ENCODE measurements at regions not wholly inside any gene's neighbourhood (a gene's known extent, or its start where the extent isn't known, plus 50 kb on each side); places are given as distances from the start of the nearest gene placed in this dataset.

DNA sequence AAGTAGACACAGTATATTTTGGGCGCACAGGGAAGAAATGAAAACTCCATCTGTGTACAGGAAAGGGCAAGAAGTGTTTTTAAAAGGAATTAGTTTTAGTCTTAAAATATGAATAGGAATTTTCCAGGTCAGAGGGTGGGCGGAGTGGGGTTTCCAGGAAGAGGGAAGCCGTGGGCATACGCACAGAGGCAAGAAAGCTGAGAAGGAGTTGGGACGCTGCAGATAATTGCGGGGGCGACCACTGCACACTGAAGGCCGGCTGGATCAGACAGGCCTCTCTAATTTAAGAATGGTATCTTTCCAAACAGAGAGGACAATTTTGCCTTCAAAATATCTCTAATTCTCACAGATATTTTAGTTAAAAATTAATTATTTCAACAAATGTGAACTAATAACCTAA, 189.1 kb upstream of the INHBA start:
- H2AFZ ChIP-seq (ENCODE audit: low read length) = no peak overlapping the region
- no peaks in the 10 kb centered on the region for H3K9me3 ChIP-seq (ENCODE audit: control insufficient read depth, insufficient read depth, low read depth, low read length)

GRCh38 chr7:41890631-41891274, 187.9 kb upstream of the INHBA start:
- Histone ChIP-seq H3K9ac (ENCODE audit: insufficient read depth, low read length) (no peak overlapping the region), H3K4me1 (ENCODE audit: control insufficient read depth, extremely low read depth, insufficient read depth, low read length) (peaks cover 17% of the 10 kb centered on the region), H3K4me3 (replicated peaks in 1 of 4; ENCODE audit: control extremely low read depth in 1 of 4, insufficient read depth in 1 of 4, low read depth in 3 of 4, low read length in 4 of 4) (no peak overlapping the region), H3K4me2 (ENCODE audit: extremely low read depth, insufficient read depth, low read length) (no peak overlapping the region), H3K27me3 (ENCODE audit: control insufficient read depth, insufficient read depth, low read length) (no peaks in the 10 kb centered on the region), H2AFZ (ENCODE audit: low read length) (peak overlapping the region; percentile 23), H3K79me2 (ENCODE audit: control insufficient read depth, insufficient read depth, low read length) (no peaks in the 10 kb centered on the region), H3K36me3 (ENCODE audit: control insufficient read depth, insufficient read depth, low read length) (no peaks in the 10 kb centered on the region), H4K20me1 (ENCODE audit: control insufficient read depth, extremely low read depth, insufficient read depth, low read length) (no peaks in the 10 kb centered on the region), H3K9me3 (ENCODE audit: control insufficient read depth, insufficient read depth, low read depth, low read length) (no peaks in the 10 kb centered on the region), H3K27ac (ENCODE audit: insufficient read depth, low read length) (no peak overlapping the region)
- DNase-seq (ENCODE audit: low read depth in 2 of 2) = no peak
- TF ChIP-seq CTCF (conservative IDR thresholded peaks at IDR 0.05 in 1 of 2, IDR thresholded peaks at IDR 0.05 in 1 of 2; ENCODE audit: low read depth in 1 of 2, low read length in 2 of 2) (no peak), EZH2 (IDR thresholded peaks at IDR 0.05; ENCODE audit: low read length, missing control alignments) (no peak)

More for the DNA sequence above, 189.1 kb upstream of the INHBA start:
- no peak overlapping the region for H3K27ac ChIP-seq (ENCODE audit: insufficient read depth, low read length)
- peaks cover 14% of the 10 kb centered on the region for H3K4me1 ChIP-seq (ENCODE audit: control insufficient read depth, extremely low read depth, insufficient read depth, low read length)
- H4K20me1 ChIP-seq (ENCODE audit: control insufficient read depth, extremely low read depth, insufficient read depth, low read length) = no peaks in the 10 kb centered on the region
- no peak for DNase-seq (ENCODE audit: low read depth in 2 of 2)
- no peak for TF ChIP-seq CTCF (conservative IDR thresholded peaks at IDR 0.05 in 1 of 2, IDR thresholded peaks at IDR 0.05 in 1 of 2; ENCODE audit: low read depth in 1 of 2, low read length in 2 of 2)
- no peak for TF ChIP-seq EZH2 (IDR thresholded peaks at IDR 0.05; ENCODE audit: low read length, missing control alignments)
- no peaks in the 10 kb centered on the region for H3K79me2 ChIP-seq (ENCODE audit: control insufficient read depth, insufficient read depth, low read length)
- H3K4me3 ChIP-seq (replicated peaks in 1 of 4; ENCODE audit: control extremely low read depth in 1 of 4, insufficient read depth in 1 of 4, low read depth in 3 of 4, low read length in 4 of 4) = no peak overlapping the region
- H3K4me2 ChIP-seq (ENCODE audit: extremely low read depth, insufficient read depth, low read length) = no peak overlapping the region
- no peaks in the 10 kb centered on the region for H3K36me3 ChIP-seq (ENCODE audit: control insufficient read depth, insufficient read depth, low read length)
- H3K27me3 ChIP-seq (ENCODE audit: control insufficient read depth, insufficient read depth, low read length) = no peaks in the 10 kb centered on the region
- no peak overlapping the region for H3K9ac ChIP-seq (ENCODE audit: insufficient read depth, low read length)

- no peaks in the 10 kb centered on the region for H3K9me3 ChIP-seq (ENCODE audit: control insufficient read depth, insufficient read depth, low read depth, low read length)
- no peak overlapping the region for H3K4me2 ChIP-seq (ENCODE audit: extremely low read depth, insufficient read depth, low read length)
- no peaks in the 10 kb centered on the region for H4K20me1 ChIP-seq (ENCODE audit: control insufficient read depth, extremely low read depth, insufficient read depth, low read length)
- no peak overlapping the region for H3K27ac ChIP-seq (ENCODE audit: insufficient read depth, low read length)
- no peaks in the 10 kb centered on the region for H3K36me3 ChIP-seq (ENCODE audit: control insufficient read depth, insufficient read depth, low read length)
- H3K27me3 ChIP-seq (ENCODE audit: control insufficient read depth, insufficient read depth, low read length) = no peaks in the 10 kb centered on the region
- no peak overlapping the region for H2AFZ ChIP-seq (ENCODE audit: low read length)
- no peaks in the 10 kb centered on the region for H3K79me2 ChIP-seq (ENCODE audit: control insufficient read depth, insufficient read depth, low read length)
- H3K4me3 ChIP-seq (replicated peaks in 1 of 4; ENCODE audit: control extremely low read depth in 1 of 4, insufficient read depth in 1 of 4, low read depth in 3 of 4, low read length in 4 of 4) = no peak overlapping the region
- TF ChIP-seq CTCF (conservative IDR thresholded peaks at IDR 0.05 in 1 of 2, IDR thresholded peaks at IDR 0.05 in 1 of 2; ENCODE audit: low read depth in 1 of 2, low read length in 2 of 2) (no peak), EZH2 (IDR thresholded peaks at IDR 0.05; ENCODE audit: low read length, missing control alignments) (no peak)
- no peak overlapping the region for H3K9ac ChIP-seq (ENCODE audit: insufficient read depth, low read length)
- DNase-seq (ENCODE audit: low read depth in 2 of 2) = no peak
- peaks cover 29% of the 10 kb centered on the region for H3K4me1 ChIP-seq (ENCODE audit: control insufficient read depth, extremely low read depth, insufficient read depth, low read length)
Observed at GRCh38 chr7:41889472-41889871, 186.6 kb upstream of the INHBA start.

All from fibroblast of lung (primary cell).